ENCODE measurements at regions not wholly inside any gene's neighbourhood (a gene's known extent, or its start where the extent isn't known, plus 50 kb on each side); places are given as distances from the start of the nearest gene placed in this dataset.

- no peak for TF ChIP-seq MAX (IDR thresholded peaks at IDR 0.05; ENCODE audit: low read depth, low read length)
- TF ChIP-seq NFYB (IDR thresholded peaks at IDR 0.05; ENCODE audit: insufficient read depth, low read depth, low read length) = no peak
- TF ChIP-seq REST (IDR thresholded peaks at IDR 0.05; ENCODE audit: low read depth, low read length) = no peak
- no peak for TF ChIP-seq CTCF (IDR thresholded peaks at IDR 0.05 in 2 of 3, conservative IDR thresholded peaks at IDR 0.05 in 1 of 3; ENCODE audit: control insufficient read depth in 2 of 3, extremely low read depth in 1 of 3, insufficient read depth in 1 of 3, low read depth in 3 of 3, low read length in 3 of 3)
- no peak for TF ChIP-seq PKNOX1 (IDR thresholded peaks at IDR 0.05)
- no peak for TF ChIP-seq EZH2 (IDR thresholded peaks at IDR 0.05; ENCODE audit: borderline replicate concordance, control insufficient read depth, low read depth, low read length)
Observed at GRCh38 chr10:36506261-36506660, 619.1 kb upstream of the ANKRD30A start.
